ENCODE measurements at regions not wholly inside any gene's neighbourhood (a gene's known extent, or its start where the extent isn't known, plus 50 kb on each side); places are given as distances from the start of the nearest gene placed in this dataset.

DNA sequence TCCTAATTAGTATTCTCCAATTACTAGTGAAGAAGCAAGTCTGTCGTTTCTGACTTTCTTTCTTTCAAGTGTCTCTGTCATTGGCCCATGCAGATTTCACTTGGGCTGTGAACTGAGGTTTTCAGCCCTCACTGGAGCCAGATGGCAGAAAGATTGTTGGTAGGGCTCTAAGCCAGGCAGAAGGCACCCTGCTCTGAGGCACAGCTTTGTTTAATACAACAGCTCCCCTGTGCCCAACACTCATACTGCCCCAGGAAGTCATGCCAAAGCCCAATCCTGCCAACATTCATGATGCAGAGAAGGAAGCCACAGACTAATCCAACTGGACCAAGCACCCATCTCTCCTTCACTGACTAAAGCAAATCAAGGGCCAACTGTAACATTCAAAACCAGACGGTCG lies 117.1 kb upstream of the FRG1 start:
- no peak for DNase-seq (ENCODE audit: low read depth)
- TF ChIP-seq, protein P1, sequence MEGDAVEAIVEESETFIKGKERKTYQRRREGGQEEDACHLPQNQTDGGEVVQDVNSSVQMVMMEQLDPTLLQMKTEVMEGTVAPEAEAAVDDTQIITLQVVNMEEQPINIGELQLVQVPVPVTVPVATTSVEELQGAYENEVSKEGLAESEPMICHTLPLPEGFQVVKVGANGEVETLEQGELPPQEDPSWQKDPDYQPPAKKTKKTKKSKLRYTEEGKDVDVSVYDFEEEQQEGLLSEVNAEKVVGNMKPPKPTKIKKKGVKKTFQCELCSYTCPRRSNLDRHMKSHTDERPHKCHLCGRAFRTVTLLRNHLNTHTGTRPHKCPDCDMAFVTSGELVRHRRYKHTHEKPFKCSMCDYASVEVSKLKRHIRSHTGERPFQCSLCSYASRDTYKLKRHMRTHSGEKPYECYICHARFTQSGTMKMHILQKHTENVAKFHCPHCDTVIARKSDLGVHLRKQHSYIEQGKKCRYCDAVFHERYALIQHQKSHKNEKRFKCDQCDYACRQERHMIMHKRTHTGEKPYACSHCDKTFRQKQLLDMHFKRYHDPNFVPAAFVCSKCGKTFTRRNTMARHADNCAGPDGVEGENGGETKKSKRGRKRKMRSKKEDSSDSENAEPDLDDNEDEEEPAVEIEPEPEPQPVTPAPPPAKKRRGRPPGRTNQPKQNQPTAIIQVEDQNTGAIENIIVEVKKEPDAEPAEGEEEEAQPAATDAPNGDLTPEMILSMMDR (IDR thresholded peaks at IDR 0.05; ENCODE audit: control insufficient read depth, extremely low read depth, insufficient read depth) = no peak
- no peak overlapping the region for H3K4me3 ChIP-seq (ENCODE audit: low read depth, low read length)

DNA sequence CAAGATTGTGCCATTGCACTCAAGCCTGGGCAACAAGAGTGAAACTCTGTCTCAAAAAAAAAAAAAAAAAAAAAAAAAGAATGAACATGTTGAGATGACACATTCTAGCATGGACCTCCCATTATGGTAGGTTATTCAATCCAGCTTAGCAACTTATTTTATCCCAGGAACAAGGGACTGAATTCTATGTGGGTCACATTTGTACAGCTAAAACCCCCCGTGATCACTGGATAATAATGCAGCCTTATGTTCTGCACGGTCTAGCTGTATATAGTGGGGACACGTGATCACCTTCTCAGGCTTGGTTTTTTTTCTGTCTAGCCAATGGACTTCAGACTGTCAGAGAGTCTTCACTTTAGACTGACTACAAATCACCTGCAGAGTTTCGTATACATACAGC lies 115.2 kb upstream of the FRG1 start:
- TF ChIP-seq, protein P1 (IDR thresholded peaks at IDR 0.05; ENCODE audit: control insufficient read depth, extremely low read depth, insufficient read depth) = no peak
- no peak overlapping the region for H3K4me3 ChIP-seq (ENCODE audit: low read depth, low read length)
- DNase-seq (ENCODE audit: low read depth) = no peak

DNA sequence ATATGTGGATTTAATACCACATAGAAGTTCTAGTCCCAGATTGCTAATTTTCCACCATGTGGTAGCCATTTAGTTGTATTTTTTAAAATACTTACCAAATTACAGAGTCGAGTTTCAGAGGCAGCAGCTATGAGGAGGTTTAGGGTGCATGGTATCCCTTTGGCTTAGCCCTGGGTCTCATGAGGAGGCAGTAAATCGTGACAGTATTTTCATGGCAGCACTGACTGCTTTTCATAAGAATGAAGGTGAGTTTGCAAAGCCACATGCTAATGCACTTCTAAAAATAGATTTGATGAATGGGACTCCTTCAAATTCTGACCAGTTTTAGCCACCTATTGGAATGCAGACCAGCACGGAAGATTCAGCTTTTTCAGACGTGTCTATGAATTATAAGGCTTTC lies 114.0 kb upstream of the FRG1 start:
- TF ChIP-seq, protein P1 (IDR thresholded peaks at IDR 0.05; ENCODE audit: control insufficient read depth, extremely low read depth, insufficient read depth) = no peak
- DNase-seq (ENCODE audit: low read depth) = no peak
- no peak overlapping the region for H3K4me3 ChIP-seq (ENCODE audit: low read depth, low read length)

DNA sequence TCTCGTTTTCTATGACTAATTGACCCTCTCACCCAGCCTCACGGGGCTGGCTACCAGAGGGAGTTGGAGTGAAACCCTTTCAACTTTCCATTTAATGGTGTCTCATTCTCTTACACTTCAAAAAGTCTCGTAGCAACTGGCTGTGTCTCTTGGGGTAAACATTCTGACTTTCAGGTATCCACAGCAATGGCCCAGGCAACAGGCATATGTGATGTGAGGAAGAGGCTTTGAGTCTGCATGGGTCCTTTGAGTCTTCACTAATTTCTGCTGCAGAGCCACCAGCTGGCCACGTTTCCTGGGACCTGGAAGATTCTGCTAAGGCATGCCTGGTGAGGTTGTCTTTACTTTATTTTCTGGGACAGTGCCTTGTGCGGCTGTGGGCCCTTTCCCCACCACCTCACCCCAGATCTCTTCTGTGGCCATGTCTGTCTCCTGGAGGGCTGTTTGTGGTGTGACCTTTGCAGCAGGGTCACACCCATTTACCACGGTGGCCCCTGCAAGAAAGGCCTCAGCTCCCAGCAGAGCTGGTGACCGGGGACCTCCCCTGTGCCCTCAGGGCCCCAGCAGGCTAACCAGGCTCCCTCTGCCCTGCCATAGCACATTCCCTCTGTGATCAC lies 112.5 kb upstream of the FRG1 start:
- TF ChIP-seq, protein P1 (IDR thresholded peaks at IDR 0.05; ENCODE audit: control insufficient read depth, extremely low read depth, insufficient read depth) = no peak

DNA sequence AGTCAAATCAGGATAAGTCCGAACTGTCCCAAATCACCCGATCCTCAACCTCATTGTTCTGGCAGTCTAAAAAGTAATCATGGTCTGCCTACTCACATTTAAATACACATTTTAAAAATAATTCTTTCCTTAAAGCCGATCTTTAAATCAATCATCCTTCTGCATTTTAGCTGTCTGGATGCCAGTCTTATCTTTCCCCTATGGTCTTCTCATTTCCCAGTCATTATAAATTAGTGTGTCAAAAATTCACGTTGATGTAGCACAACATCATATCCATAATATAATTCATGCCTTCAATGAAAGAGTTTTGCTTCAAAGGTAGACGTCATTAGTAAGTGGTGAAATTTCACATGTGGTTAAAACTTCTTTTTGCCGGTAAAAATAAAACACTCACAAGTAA lies 108.1 kb upstream of the FRG1 start:
- no peak overlapping the region for H3K4me3 ChIP-seq (ENCODE audit: low read depth, low read length)
- DNase-seq (ENCODE audit: low read depth) = no peak
- TF ChIP-seq, protein P1 (IDR thresholded peaks at IDR 0.05; ENCODE audit: control insufficient read depth, extremely low read depth, insufficient read depth) = no peak

More for the DNA sequence above, 112.5 kb upstream of the FRG1 start:
- no peak overlapping the region for H3K4me3 ChIP-seq (ENCODE audit: low read depth, low read length)
- DNase-seq (ENCODE audit: low read depth) = no peak

DNA sequence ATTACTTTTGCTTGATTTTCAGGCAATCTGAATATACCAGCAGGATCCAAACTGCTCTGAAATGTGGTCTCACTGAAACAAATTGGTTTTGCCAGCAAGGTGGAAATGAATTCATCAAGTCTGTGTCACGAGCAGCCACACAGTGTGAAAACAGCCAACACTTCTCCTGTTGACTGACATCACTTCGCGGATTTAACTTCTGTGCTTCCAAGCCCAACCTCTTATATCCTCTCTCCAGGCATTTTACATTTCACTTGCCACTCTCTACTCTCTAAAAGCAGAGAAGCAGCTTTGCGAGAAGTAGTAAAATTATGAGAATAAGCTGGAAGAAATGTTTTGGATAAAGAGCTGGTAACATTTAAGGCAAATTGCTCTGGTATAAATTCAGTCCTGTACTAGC lies 106.1 kb upstream of the FRG1 start:
- no peak overlapping the region for H3K4me3 ChIP-seq (ENCODE audit: low read depth, low read length)
- DNase-seq (ENCODE audit: low read depth) = no peak
- TF ChIP-seq, protein P1 (IDR thresholded peaks at IDR 0.05; ENCODE audit: control insufficient read depth, extremely low read depth, insufficient read depth) = no peak

DNA sequence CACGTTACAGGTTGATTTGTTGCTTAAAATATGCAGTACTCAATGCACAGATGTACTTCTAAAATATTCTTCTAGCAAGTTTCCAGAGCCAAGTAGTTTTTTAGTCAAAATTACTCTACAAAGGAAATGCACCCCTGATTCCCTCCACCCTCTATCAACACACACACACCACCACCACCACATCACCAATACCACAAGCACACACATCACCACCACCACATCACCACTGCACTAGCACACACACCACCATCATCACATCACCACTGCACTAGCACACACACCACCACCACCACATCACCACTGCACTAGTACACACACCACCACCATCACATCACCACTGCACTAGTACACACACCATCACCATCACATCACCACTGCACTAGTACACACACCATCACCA lies 105.2 kb upstream of the FRG1 start:
- DNase-seq (ENCODE audit: low read depth) = no peak
- TF ChIP-seq, protein P1 (IDR thresholded peaks at IDR 0.05; ENCODE audit: control insufficient read depth, extremely low read depth, insufficient read depth) = no peak
- no peak overlapping the region for H3K4me3 ChIP-seq (ENCODE audit: low read depth, low read length)
